WTC11 (cell line): ENCODE measurements at regions not wholly inside any gene's neighbourhood (a gene's known extent, or its start where the extent isn't known, plus 50 kb on each side); places are given as distances from the start of the nearest gene placed in this dataset.
A peak's percentile ranks its signal among the peaks of the same experiment; 100 is the strongest.

Experiments used
- ATAC-seq: fragments of 200-7000 bp; cut with Tn5 transposase; 2 replicates; pipeline ENCODE4 v1.10.0; 2021; ENCODE audit warnings: mild to moderate bottlenecking, moderate library complexity
- CTCF ChIA-PET: fragments of 300-600 bp; sonication (Branson Sonifier 250); formaldehyde crosslinking; loops from one replicate; lab custom pipeline; 2021; ENCODE audit warnings: antibody characterized with exemption; lab: Charles Lee
- POLR2A ChIA-PET: fragments of 350-600 bp; sonication (Branson Sonifier 250); formaldehyde crosslinking; loops from one replicate; lab custom pipeline; 2021; ENCODE audit warnings: antibody characterized with exemption; lab: Charles Lee
- DNase-seq: peaks from one replicate; pipeline ENCODE4 v3.0.0; 2021; ENCODE audit warnings: low spot score
- H3K27ac Mint-ChIP-seq: 2 replicates; pipeline ENCODE4 v1.8.0; 2021; ENCODE audit warnings: mixed read lengths
- H3K27me3 Mint-ChIP-seq: 2 replicates; pipeline ENCODE4 v1.8.0; 2021; ENCODE audit warnings: low read depth, mild to moderate bottlenecking, moderate library complexity, mixed read lengths
- H3K36me3 Mint-ChIP-seq: 2 replicates; pipeline ENCODE4 v1.8.0; 2021; ENCODE audit warnings: mixed read lengths
- H3K4me1 Mint-ChIP-seq: 2 replicates; pipeline ENCODE4 v1.8.0; 2022; ENCODE audit warnings: mixed read lengths
- H3K4me3 Mint-ChIP-seq: 2 replicates; pipeline ENCODE4 v1.8.0; 2021; ENCODE audit warnings: mild to moderate bottlenecking, moderate library complexity, mixed read lengths
- H3K9me3 Mint-ChIP-seq: 2 replicates; pipeline ENCODE4 v1.8.0; 2021; ENCODE audit warnings: mixed read lengths
- CBFB ChIP-seq: sonication (generic); formaldehyde crosslinking; IDR thresholded peaks from 2 replicates; pipeline ENCODE4 v1.8.1; 2022; ENCODE audit warnings: mild to moderate bottlenecking, low read depth, missing genetic modification reagents
- CREB1 ChIP-seq: sonication (generic); formaldehyde crosslinking; IDR thresholded peaks from 2 replicates; pipeline ENCODE4 v1.8.0; 2023; ENCODE audit warnings: mild to moderate bottlenecking, missing genetic modification reagents
- FOXK1 ChIP-seq: sonication (generic); formaldehyde crosslinking; IDR thresholded peaks from 2 replicates; pipeline ENCODE4 v1.8.0; 2022; ENCODE audit warnings: mild to moderate bottlenecking, moderate library complexity, missing genetic modification reagents
- JUN ChIP-seq: sonication (generic); formaldehyde crosslinking; IDR thresholded peaks from 2 replicates; pipeline ENCODE4 v1.8.0; 2023; ENCODE audit warnings: mild to moderate bottlenecking, missing genetic modification reagents
- KAT7 ChIP-seq: sonication (generic); formaldehyde crosslinking; IDR thresholded peaks from 2 replicates; pipeline ENCODE4 v1.8.1; 2023; ENCODE audit warnings: missing genetic modification reagents, mild to moderate bottlenecking, borderline replicate concordance
- NFATC4 ChIP-seq: fragments of 250-450 bp; sonication (Bioruptor Pico); IDR thresholded peaks from 2 replicates; pipeline ENCODE4 v1.9.0; 2021; ENCODE audit warnings: mild to moderate bottlenecking
- SOX15 ChIP-seq: fragments of 250-450 bp; sonication (Bioruptor Pico); IDR thresholded peaks from 2 replicates; pipeline ENCODE4 v1.9.0; 2021; ENCODE audit warnings: mild to moderate bottlenecking
- SP1 ChIP-seq: sonication (generic); formaldehyde crosslinking; conservative IDR thresholded peaks from 2 replicates; pipeline ENCODE4 v1.8.1; 2022; ENCODE audit warnings: missing genetic modification reagents
- TCF7 ChIP-seq: sonication (generic); formaldehyde crosslinking; IDR thresholded peaks from 2 replicates; pipeline ENCODE4 v1.8.0; 2022; ENCODE audit warnings: mild to moderate bottlenecking, low read depth, missing genetic modification reagents, moderate library complexity
- TP53 ChIP-seq: sonication (generic); formaldehyde crosslinking; IDR thresholded peaks from 2 replicates; pipeline ENCODE4 v1.8.1; 2023; ENCODE audit warnings: mild to moderate bottlenecking, missing genetic modification reagents
- ZNF138 ChIP-seq: sonication (generic); formaldehyde crosslinking; conservative IDR thresholded peaks from 2 replicates; pipeline ENCODE4 v1.8.1; 2022; ENCODE audit warnings: mild to moderate bottlenecking, moderate library complexity, missing genetic modification reagents
- ZNF317 ChIP-seq: sonication (generic); formaldehyde crosslinking; IDR thresholded peaks from 2 replicates; pipeline ENCODE4 v1.8.1; 2023; ENCODE audit warnings: low read depth, mild to moderate bottlenecking, moderate library complexity, missing genetic modification reagents, borderline replicate concordance
- ZNF416 ChIP-seq: fragments of 250-450 bp; sonication (Bioruptor Pico); IDR thresholded peaks from 2 replicates; pipeline ENCODE4 v1.9.0; 2021; ENCODE audit warnings: mild to moderate bottlenecking, inconsistent platforms
- TF ChIP-seq, protein P1 (sequence below): sonication (generic); formaldehyde crosslinking; conservative IDR thresholded peaks from 2 replicates; pipeline ENCODE4 v1.8.1; 2023; ENCODE audit warnings: mild to moderate bottlenecking, low read depth, missing genetic modification reagents, moderate library complexity
- TF ChIP-seq, protein P2 (sequence below): fragments of 200-600 bp; IDR thresholded peaks from 2 replicates; pipeline ENCODE4 v1.8.0; 2022; ENCODE audit warnings: antibody characterized with exemption
- TF ChIP-seq, protein P3 (sequence below): sonication (generic); formaldehyde crosslinking; IDR thresholded peaks from 2 replicates; pipeline ENCODE4 v1.8.1; 2023; ENCODE audit warnings: mild to moderate bottlenecking, missing genetic modification reagents
- TF ChIP-seq, protein P4 (sequence below): sonication (generic); formaldehyde crosslinking; IDR thresholded peaks from 2 replicates; pipeline ENCODE4 v1.8.1; 2023; ENCODE audit warnings: mild to moderate bottlenecking, missing genetic modification reagents, borderline replicate concordance

DNA sequence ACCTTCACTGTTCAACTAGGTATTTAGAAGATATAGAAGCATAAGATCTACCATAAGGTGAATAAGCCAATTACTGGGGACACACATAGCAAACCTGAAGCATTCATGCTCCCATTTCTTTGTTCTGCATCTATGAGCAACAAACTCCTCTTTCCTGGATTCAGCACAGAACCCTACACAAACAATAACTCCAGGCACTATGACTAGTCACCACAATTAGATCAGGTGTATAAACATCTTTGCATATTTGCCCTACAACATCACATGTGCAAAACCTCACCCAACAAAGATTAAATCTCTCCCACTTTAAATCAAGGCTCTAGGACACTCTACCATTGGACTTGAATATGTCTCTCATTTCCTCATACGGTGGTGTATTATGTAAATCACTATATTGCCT, 652.3 kb downstream of the EPHA7 start (continued):
- no peak for TF ChIP-seq SP1 (CRISPR knock-in tag)

DNA sequence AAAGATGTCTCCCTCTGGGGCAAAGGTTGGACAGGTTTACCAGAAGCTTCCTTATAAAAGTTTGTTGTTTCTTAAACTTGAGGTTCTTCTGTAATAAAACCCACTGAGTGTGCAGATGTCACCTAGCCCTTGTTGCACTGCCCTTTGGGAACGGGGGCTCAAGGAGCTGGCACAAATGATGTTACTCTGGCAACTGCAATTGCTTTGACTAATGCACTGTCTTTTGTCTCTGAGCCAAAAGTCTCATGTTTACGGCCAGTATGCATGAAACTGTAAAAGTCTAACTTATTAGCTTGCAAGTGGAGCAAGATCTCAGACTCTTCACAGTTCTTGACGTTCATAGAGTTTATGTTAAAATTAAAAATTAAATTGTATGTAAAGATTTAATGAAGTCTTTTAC, 655.7 kb downstream of the EPHA7 start:
- Mint-ChIP-seq H3K4me3 (no peak overlapping the region), H3K4me1 (peaks cover 34% of the 10 kb centered on the region), H3K27me3 (no peaks in the 10 kb centered on the region), H3K9me3 (no peaks in the 10 kb centered on the region), H3K27ac (no peak overlapping the region), H3K36me3 (no peaks in the 10 kb centered on the region)
- CTCF ChIA-PET: no interaction called here
- POLR2A ChIA-PET: no interaction called here
- no peak for ATAC-seq
- DNase-seq: no peak
- TF ChIP-seq JUN (CRISPR knock-in tag) (no peak), CBFB (CRISPR knock-in tag) (no peak), SOX15 (CRISPR knock-in tag) (no peak), ZNF138 (CRISPR knock-in tag) (no peak), TCF7 (CRISPR knock-in tag) (no peak), ZNF317 (CRISPR knock-in tag) (no peak), NFATC4 (CRISPR knock-in tag) (no peak), FOXK1 (CRISPR knock-in tag) (no peak)
- TF ChIP-seq, protein P1, sequence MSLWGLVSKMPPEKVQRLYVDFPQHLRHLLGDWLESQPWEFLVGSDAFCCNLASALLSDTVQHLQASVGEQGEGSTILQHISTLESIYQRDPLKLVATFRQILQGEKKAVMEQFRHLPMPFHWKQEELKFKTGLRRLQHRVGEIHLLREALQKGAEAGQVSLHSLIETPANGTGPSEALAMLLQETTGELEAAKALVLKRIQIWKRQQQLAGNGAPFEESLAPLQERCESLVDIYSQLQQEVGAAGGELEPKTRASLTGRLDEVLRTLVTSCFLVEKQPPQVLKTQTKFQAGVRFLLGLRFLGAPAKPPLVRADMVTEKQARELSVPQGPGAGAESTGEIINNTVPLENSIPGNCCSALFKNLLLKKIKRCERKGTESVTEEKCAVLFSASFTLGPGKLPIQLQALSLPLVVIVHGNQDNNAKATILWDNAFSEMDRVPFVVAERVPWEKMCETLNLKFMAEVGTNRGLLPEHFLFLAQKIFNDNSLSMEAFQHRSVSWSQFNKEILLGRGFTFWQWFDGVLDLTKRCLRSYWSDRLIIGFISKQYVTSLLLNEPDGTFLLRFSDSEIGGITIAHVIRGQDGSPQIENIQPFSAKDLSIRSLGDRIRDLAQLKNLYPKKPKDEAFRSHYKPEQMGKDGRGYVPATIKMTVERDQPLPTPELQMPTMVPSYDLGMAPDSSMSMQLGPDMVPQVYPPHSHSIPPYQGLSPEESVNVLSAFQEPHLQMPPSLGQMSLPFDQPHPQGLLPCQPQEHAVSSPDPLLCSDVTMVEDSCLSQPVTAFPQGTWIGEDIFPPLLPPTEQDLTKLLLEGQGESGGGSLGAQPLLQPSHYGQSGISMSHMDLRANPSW (CRISPR knock-in tag): no peak
- TF ChIP-seq, protein P2, sequence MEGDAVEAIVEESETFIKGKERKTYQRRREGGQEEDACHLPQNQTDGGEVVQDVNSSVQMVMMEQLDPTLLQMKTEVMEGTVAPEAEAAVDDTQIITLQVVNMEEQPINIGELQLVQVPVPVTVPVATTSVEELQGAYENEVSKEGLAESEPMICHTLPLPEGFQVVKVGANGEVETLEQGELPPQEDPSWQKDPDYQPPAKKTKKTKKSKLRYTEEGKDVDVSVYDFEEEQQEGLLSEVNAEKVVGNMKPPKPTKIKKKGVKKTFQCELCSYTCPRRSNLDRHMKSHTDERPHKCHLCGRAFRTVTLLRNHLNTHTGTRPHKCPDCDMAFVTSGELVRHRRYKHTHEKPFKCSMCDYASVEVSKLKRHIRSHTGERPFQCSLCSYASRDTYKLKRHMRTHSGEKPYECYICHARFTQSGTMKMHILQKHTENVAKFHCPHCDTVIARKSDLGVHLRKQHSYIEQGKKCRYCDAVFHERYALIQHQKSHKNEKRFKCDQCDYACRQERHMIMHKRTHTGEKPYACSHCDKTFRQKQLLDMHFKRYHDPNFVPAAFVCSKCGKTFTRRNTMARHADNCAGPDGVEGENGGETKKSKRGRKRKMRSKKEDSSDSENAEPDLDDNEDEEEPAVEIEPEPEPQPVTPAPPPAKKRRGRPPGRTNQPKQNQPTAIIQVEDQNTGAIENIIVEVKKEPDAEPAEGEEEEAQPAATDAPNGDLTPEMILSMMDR: no peak
- TF ChIP-seq, protein P3, sequence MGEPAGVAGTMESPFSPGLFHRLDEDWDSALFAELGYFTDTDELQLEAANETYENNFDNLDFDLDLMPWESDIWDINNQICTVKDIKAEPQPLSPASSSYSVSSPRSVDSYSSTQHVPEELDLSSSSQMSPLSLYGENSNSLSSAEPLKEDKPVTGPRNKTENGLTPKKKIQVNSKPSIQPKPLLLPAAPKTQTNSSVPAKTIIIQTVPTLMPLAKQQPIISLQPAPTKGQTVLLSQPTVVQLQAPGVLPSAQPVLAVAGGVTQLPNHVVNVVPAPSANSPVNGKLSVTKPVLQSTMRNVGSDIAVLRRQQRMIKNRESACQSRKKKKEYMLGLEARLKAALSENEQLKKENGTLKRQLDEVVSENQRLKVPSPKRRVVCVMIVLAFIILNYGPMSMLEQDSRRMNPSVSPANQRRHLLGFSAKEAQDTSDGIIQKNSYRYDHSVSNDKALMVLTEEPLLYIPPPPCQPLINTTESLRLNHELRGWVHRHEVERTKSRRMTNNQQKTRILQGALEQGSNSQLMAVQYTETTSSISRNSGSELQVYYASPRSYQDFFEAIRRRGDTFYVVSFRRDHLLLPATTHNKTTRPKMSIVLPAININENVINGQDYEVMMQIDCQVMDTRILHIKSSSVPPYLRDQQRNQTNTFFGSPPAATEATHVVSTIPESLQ: no peak

DNA sequence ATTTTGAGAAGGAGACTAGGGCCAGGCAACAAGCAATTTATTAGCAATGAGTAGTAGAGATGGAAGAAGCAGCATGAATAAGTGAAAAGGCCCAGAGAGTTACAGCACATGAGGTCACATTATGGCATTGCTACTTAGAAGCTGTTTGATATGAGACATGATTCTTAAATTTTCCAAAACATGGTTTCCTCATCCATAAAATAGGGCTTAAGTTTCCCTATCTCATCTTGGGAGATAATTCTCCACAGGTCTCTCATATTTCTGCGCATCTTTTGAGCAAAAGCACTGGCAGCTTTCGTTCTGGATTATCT, 656.1 kb downstream of the EPHA7 start:
- no peaks in the 10 kb centered on the region for H3K27me3 Mint-ChIP-seq
- DNase-seq (no peak), ATAC-seq (no peak)
- TF ChIP-seq JUN (CRISPR knock-in tag): no peak
- no peaks in the 10 kb centered on the region for H3K9me3 Mint-ChIP-seq
- H3K27ac Mint-ChIP-seq: peak overlapping the region; percentile 75; the same call in 1 of the 2 replicates
- ChIA-PET POLR2A (no interaction called here), CTCF (no interaction called here)
- H3K36me3 Mint-ChIP-seq: no peaks in the 10 kb centered on the region
- peaks cover 34% of the 10 kb centered on the region for H3K4me1 Mint-ChIP-seq
- no peak overlapping the region for H3K4me3 Mint-ChIP-seq

DNA sequence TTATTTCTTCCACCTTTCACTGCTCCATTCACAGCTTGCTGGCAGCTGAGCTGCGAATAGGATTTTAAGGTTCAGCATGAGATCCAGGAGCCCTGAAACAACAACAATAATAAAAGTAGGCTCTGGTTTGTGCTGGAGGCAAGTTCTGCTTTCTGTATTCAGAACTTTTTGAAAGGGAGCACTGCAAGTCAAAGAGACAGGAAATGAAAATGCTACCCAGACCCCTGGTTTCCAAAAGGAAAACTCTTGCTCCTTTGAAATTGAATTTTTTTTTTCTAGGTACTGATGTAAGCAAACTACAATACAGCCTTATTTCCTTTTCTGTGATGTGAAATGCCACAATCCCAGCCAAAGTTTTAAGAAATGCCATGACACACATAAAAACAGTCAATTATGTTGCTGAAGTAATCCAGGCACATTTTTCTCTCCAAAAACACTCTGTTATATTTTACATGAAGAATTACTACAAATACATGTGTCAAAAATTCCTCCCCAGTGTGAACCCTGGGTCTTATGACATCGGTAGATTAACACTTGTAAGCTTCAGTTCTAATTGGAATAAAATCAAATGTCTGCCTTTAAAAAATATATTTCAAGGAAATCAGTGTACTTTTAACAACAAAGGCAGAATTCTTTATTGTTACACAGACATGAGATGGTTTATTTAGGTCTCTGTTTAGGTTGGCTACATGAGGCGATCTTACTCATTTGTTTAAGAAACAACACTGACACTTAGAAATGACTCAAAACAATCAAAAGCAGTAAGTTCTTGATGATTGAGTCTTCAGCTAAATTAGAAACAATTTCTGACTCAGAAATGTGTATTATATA, 656.7 kb downstream of the EPHA7 start:
- ChIA-PET CTCF (no interaction called here), POLR2A (no interaction called here)
- H3K27ac Mint-ChIP-seq: peak overlapping the region; percentile 75
- TF ChIP-seq CREB1 (CRISPR knock-in tag): no peak
- TF ChIP-seq TCF7 (CRISPR knock-in tag): no peak
- no peak for TF ChIP-seq SOX15 (CRISPR knock-in tag)
- TF ChIP-seq TP53 (CRISPR knock-in tag): no peak
- TF ChIP-seq ZNF416: no peak
- no peak for TF ChIP-seq KAT7 (CRISPR knock-in tag)
- TF ChIP-seq, protein P4, sequence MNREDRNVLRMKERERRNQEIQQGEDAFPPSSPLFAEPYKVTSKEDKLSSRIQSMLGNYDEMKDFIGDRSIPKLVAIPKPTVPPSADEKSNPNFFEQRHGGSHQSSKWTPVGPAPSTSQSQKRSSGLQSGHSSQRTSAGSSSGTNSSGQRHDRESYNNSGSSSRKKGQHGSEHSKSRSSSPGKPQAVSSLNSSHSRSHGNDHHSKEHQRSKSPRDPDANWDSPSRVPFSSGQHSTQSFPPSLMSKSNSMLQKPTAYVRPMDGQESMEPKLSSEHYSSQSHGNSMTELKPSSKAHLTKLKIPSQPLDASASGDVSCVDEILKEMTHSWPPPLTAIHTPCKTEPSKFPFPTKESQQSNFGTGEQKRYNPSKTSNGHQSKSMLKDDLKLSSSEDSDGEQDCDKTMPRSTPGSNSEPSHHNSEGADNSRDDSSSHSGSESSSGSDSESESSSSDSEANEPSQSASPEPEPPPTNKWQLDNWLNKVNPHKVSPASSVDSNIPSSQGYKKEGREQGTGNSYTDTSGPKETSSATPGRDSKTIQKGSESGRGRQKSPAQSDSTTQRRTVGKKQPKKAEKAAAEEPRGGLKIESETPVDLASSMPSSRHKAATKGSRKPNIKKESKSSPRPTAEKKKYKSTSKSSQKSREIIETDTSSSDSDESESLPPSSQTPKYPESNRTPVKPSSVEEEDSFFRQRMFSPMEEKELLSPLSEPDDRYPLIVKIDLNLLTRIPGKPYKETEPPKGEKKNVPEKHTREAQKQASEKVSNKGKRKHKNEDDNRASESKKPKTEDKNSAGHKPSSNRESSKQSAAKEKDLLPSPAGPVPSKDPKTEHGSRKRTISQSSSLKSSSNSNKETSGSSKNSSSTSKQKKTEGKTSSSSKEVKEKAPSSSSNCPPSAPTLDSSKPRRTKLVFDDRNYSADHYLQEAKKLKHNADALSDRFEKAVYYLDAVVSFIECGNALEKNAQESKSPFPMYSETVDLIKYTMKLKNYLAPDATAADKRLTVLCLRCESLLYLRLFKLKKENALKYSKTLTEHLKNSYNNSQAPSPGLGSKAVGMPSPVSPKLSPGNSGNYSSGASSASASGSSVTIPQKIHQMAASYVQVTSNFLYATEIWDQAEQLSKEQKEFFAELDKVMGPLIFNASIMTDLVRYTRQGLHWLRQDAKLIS (CRISPR knock-in tag): no peak
- H3K27me3 Mint-ChIP-seq: no peaks in the 10 kb centered on the region
- no peak overlapping the region for H3K4me3 Mint-ChIP-seq
- no peaks in the 10 kb centered on the region for H3K36me3 Mint-ChIP-seq
- DNase-seq (no peak), ATAC-seq (peak; percentile 36; the same call in 1 of the 2 replicates)
- H3K4me1 Mint-ChIP-seq: peaks cover 35% of the 10 kb centered on the region
- no peaks in the 10 kb centered on the region for H3K9me3 Mint-ChIP-seq
